B cell (primary cell): ENCODE measurements at regions not wholly inside any gene's neighbourhood (a gene's known extent, or its start where the extent isn't known, plus 50 kb on each side); places are given as distances from the start of the nearest gene placed in this dataset.
A peak's percentile ranks its signal among the peaks of the same experiment; 100 is the strongest.

Source experiments
- ATAC-seq: fragments of 200-7000 bp; cut with Tn5 transposase; one replicate; pipeline ENCODE4 v1.10.0; 2021; ENCODE audit warnings: low read depth, mild to moderate bottlenecking, moderate number of reproducible peaks, moderate library complexity
- CTCF ChIA-PET: fragments of 350-600 bp; sonication (Branson Sonifier 250); formaldehyde crosslinking; loops from one replicate; lab custom pipeline; 2021; ENCODE audit warnings: antibody characterized with exemption, inconsistent platforms; lab: Charles Lee
- POLR2A ChIA-PET: fragments of 350-600 bp; sonication (Branson Sonifier 250); formaldehyde crosslinking; loops from one replicate; lab custom pipeline; 2021; ENCODE audit warnings: antibody characterized with exemption; lab: Charles Lee
- DNase-seq: peaks from one replicate; pipeline ENCODE4 v3.0.0; 2013
- H2AFZ ChIP-seq: 2 replicates; pipeline ENCODE4 v1.6.1; 2012; ENCODE audit warnings: mild to moderate bottlenecking, low read depth, low read length; ENCODE audit not compliant: insufficient read depth, poor library complexity, severe bottlenecking
- H3K27ac ChIP-seq, 2 donors: 1 replicate in 1 of 2; 2 replicates in 1 of 2; pipeline ENCODE4 v1.5.1; 2012 to 2013; ENCODE audit warnings: low read length in 2 of 2, mild to moderate bottlenecking in 2 of 2, moderate library complexity in 1 of 2
- H3K27me3 ChIP-seq, 4 experiments: fragments of 200-600 bp in 1 of 4; sonication (generic) in 1 of 4; replicated peaks in 1 of 4; 1 replicate in 2 of 4; 2 replicates in 2 of 4; pipeline versions ENCODE4 v1.6.1 to v1.7.0; 2013 to 2016; ENCODE audit warnings: low read length in 3 of 4, mild to moderate bottlenecking in 2 of 4, mixed read lengths in 1 of 4, moderate library complexity in 1 of 4; ENCODE audit not compliant: insufficient read depth in 4 of 4, control insufficient read depth in 3 of 4; ENCODE audit errors: control extremely low read depth in 1 of 4
- H3K36me3 ChIP-seq, 2 experiments: replicated peaks in 1 of 2; 1 replicate in 1 of 2; 2 replicates in 1 of 2; pipeline versions ENCODE4 v1.6.1 to v1.7.1; 2013; ENCODE audit warnings: low read length in 1 of 2; ENCODE audit not compliant: insufficient read depth in 2 of 2, control insufficient read depth in 1 of 2; ENCODE audit errors: control extremely low read depth in 1 of 2, extremely low read depth in 1 of 2
- H3K4me1 ChIP-seq, 2 donors: fragments of 200-600 bp in 1 of 2; sonication (generic) in 1 of 2; 1 replicate in 1 of 2; 2 replicates in 1 of 2; pipeline versions ENCODE4 v1.5.1 to v1.6.1; 2013 to 2017; ENCODE audit warnings: low read length in 2 of 2; ENCODE audit not compliant: control insufficient read depth in 2 of 2, insufficient read depth in 2 of 2
- H3K4me2 ChIP-seq: replicated peaks from 2 replicates; pipeline ENCODE3; 2012; ENCODE audit warnings: mild to moderate bottlenecking, low read depth, low read length; ENCODE audit not compliant: poor library complexity, severe bottlenecking
- H3K4me3 ChIP-seq, 5 experiments: fragments of 200-600 bp in 1 of 5; sonication (generic) in 1 of 5; 1 replicate in 3 of 5; 2 replicates in 2 of 5; pipeline versions ENCODE4 v1.5.1 to v1.7.0; 2011 to 2016; ENCODE audit warnings: low read length in 4 of 5, mild to moderate bottlenecking in 4 of 5, low read depth in 2 of 5, control low read depth in 1 of 5, moderate library complexity in 1 of 5; ENCODE audit not compliant: insufficient read depth in 1 of 5; ENCODE audit errors: control extremely low read depth in 1 of 5, extremely low read depth in 1 of 5
- H3K79me2 ChIP-seq: fragments of 200-600 bp; sonication (generic); one replicate; pipeline ENCODE4 v1.6.0; 2016; ENCODE audit warnings: low read length; ENCODE audit not compliant: control insufficient read depth, insufficient read depth
- H3K9ac ChIP-seq: fragments of 200-600 bp; sonication (generic); 2 replicates; pipeline ENCODE4 v1.6.1; 2017; ENCODE audit warnings: mild to moderate bottlenecking, low read length, moderate library complexity
- H3K9me3 ChIP-seq, 3 donors: one replicate each; pipeline versions ENCODE4 v1.6.1 to v1.7.1; 2013; ENCODE audit warnings: low read length in 2 of 3; ENCODE audit not compliant: control insufficient read depth in 2 of 3, insufficient read depth in 1 of 3; ENCODE audit errors: control extremely low read depth in 1 of 3
- H4K20me1 ChIP-seq: 2 replicates; pipeline ENCODE4 v1.6.0; 2012; ENCODE audit warnings: mild to moderate bottlenecking, low read length; ENCODE audit not compliant: insufficient read depth, control insufficient read depth, poor library complexity, severe bottlenecking
- H3K27ac Mint-ChIP-seq: one replicate; pipeline ENCODE4 v1.8.0; 2021; ENCODE audit warnings: mixed read lengths
- H3K27me3 Mint-ChIP-seq: one replicate; pipeline ENCODE4 v1.8.0; 2021; ENCODE audit warnings: mixed read lengths
- H3K4me1 Mint-ChIP-seq: one replicate; pipeline ENCODE4 v1.8.0; 2021; ENCODE audit warnings: mixed read lengths
- H3K4me3 Mint-ChIP-seq: one replicate; pipeline ENCODE4 v1.8.0; 2021; ENCODE audit warnings: mixed read lengths
- H3K9me3 Mint-ChIP-seq: one replicate; pipeline ENCODE4 v1.8.0; 2022; ENCODE audit warnings: mixed read lengths; ENCODE audit not compliant: insufficient read depth
- CTCF ChIP-seq: fragments of 200-600 bp; IDR thresholded peaks from one replicate; pipeline ENCODE4 v1.8.0; 2022; ENCODE audit warnings: antibody characterized with exemption, mild to moderate bottlenecking
- EZH2 ChIP-seq: IDR thresholded peaks from 2 replicates; pipeline ENCODE4 v1.6.1; 2012; ENCODE audit warnings: borderline replicate concordance, low read depth, mild to moderate bottlenecking, moderate library complexity, low read length; ENCODE audit not compliant: insufficient read depth, poor library complexity, severe bottlenecking
- WGBS: methylation state at CpG from one replicate; pipeline ENCODE4 v1.1.5; 2013; ENCODE audit warnings: missing lambda C conversion rate; ENCODE audit not compliant: insufficient coverage; 5-methylcytosine and 5-hydroxymethylcytosine counted together
- intact Hi-C: fragments of 100-400 bp; cut with micrococcal nuclease; formaldehyde crosslinking; loops from one replicate; pipeline ENCODE4 v1.10.0; 2022

GRCh38 chr1:87439821-87440220, 111.1 kb downstream of the LMO4 start:
- Mint-ChIP-seq H3K4me1 (no peaks in the 10 kb centered on the region), H3K27ac (no peak overlapping the region), H3K4me3 (no peak overlapping the region), H3K9me3 (no peaks in the 10 kb centered on the region), H3K27me3 (peaks cover under 1% of the 10 kb centered on the region)
- Histone ChIP-seq H3K4me1 (no peaks in the 10 kb centered on the region), H3K79me2 (no peaks in the 10 kb centered on the region), H3K27ac (no peak overlapping the region), H3K36me3 (no peaks in the 10 kb centered on the region), H3K9me3 (peaks cover 0 to 7% (median 5%) of the 10 kb centered on the region in 3 donors), H3K9ac (no peak overlapping the region), H3K4me3 (no peak overlapping the region), H3K27me3 (no peaks in the 10 kb centered on the region), H3K4me2 (no peak overlapping the region), H2AFZ (no peak overlapping the region), H4K20me1 (no peaks in the 10 kb centered on the region)
- DNase-seq, result no peak
- CTCF ChIA-PET, result no interaction called here
- intact Hi-C loops, result no loop called here
- POLR2A ChIA-PET, result no interaction called here
- no peak for ATAC-seq
- no CpG with 5 or more reads among the region's 5 CpGs for WGBS
- TF ChIP-seq CTCF, result no peak
- no peak for TF ChIP-seq EZH2

- ChIA-PET POLR2A (no interaction called here), CTCF (interaction anchor here (1.5 to 2.2 kb wide), 2 partner anchors 115 to 120 kb away, joined by 6 to 9 read pairs; partner anchors contain the start of gene LMO4)
- H3K27ac Mint-ChIP-seq, result peak overlapping the region; percentile 98
- Histone ChIP-seq H3K27ac (peak overlapping the region; percentile 67 to 70), H3K79me2 (no peaks in the 10 kb centered on the region), H3K27me3 (no peaks in the 10 kb centered on the region), H3K9ac (peak overlapping the region; percentile 9), H3K4me1 (peaks cover 17 to 29% of the 10 kb centered on the region in 2 donors), H3K4me3 (no peak overlapping the region), H3K4me2 (peak overlapping the region; percentile 35), H4K20me1 (no peaks in the 10 kb centered on the region), H2AFZ (peak overlapping the region; percentile 53), H3K9me3 (peaks cover 0 to 3% (median 3%) of the 10 kb centered on the region in 3 donors), H3K36me3 (no peaks in the 10 kb centered on the region)
- no peaks in the 10 kb centered on the region for H3K27me3 Mint-ChIP-seq
- peaks cover 6% of the 10 kb centered on the region for H3K9me3 Mint-ChIP-seq
- DNase-seq (peak; percentile 69), ATAC-seq (peak; percentile 89)
- H3K4me1 Mint-ChIP-seq, result peaks cover 35% of the 10 kb centered on the region
- WGBS, result 65% methylated on average over 4 of the region's 7 CpGs
- intact Hi-C loops, result loop anchor here (1.0 kb wide), 1 partner anchor 121 kb away; the partner anchor contains the start of gene LMO4
- TF ChIP-seq EZH2 (no peak), CTCF (no peak)
- peak overlapping the region; percentile 87 for H3K4me3 Mint-ChIP-seq
These were observed 120.8 kb downstream of the LMO4 start for GRCh38 chr1:87449348-87449963.
